Left kidney (tissue), 1 donor: ENCODE measurements at regions not wholly inside any gene's neighbourhood (a gene's known extent, or its start where the extent isn't known, plus 50 kb on each side); places are given as distances from the start of the nearest gene placed in this dataset.

ENCODE experiments used
- DNase-seq: peaks from one replicate; pipeline ENCODE4 v3.0.0-alpha.2; 2013

DNA sequence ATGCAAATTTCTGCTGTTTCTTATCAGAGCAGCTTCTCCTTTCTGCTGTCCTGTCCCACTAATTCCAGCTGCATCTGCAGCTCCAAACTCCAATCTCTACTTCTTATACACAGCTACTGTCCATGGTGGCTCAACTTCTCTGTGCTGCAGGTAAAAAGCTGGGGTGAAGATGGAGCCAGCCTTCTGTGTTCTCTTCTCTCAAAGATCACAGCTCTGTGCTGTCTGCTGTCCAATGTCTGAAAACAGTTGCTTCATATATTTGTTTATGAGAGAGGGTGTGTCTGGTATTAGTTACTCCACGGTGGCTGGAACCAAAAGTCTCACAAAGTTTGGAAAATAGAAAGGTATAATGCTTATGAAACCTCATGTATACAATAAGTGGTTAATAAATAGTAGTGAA is 445.8 kb upstream of the TBX3 start:
- no peak for DNase-seq

DNA sequence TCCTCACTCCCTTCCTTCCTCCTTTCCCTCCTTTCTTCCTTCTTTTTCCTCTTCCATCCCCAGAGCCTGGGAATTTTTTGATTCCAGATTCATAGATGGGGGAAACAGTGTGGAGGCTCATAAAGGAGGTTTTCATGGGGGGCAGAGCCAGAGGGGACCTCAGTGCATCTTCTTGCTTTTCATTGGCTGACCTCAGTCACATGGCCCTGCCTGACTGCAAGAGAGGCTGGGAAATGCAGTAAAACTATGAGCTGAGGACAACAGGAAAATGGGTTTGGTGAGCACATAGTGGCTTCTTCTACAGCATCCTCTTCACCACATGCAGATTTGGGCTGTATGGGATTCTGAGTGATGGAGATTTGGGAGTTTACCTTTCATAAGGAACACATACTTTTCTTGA is 437.1 kb upstream of the TBX3 start:
- no peak for DNase-seq

DNA sequence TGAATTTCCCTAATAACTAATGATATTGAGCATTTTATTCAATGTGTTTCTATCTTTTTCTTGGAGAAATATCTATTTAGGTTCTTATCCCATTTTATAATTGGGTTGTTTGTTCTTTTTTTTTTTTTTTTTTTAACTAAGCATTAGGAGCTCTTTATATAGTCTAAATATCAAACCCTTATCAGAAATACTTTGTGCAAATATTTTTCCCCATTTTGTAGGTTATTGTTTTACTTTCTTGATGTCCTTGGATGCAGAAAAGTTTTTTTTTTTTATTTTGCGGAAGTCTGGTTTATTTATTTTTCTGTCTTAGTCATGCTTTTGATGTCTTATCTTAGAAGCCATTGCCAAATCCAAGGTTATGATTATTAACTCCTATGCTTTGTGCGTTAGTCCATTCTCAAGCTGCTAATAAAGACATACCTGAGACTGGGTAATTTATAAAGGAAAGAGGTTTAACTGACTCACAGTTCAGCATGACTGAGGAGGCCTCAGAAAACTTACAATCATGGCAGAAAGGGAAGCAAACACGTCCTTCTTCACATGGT is 434.3 kb upstream of the TBX3 start:
- DNase-seq, result no peak

DNA sequence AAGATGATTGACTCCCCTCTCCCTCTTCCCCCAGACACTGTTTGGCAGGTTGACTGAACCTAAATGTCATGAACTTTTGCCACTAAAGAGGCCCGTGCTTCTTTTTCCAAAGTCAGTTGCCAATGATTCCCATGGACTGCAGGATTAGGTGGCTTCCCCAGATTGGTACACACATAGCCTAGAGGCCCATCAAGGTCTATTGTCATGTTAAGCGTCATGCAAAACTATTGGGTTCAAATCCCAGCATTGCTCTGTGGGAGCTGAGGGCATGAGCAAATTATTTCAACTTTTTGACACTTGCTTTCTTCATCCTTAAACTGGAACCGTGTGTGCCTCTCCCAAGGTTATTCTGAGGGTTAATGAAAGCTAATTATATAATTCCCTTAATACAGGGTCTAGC is 430.2 kb upstream of the TBX3 start:
- no peak for DNase-seq

DNA sequence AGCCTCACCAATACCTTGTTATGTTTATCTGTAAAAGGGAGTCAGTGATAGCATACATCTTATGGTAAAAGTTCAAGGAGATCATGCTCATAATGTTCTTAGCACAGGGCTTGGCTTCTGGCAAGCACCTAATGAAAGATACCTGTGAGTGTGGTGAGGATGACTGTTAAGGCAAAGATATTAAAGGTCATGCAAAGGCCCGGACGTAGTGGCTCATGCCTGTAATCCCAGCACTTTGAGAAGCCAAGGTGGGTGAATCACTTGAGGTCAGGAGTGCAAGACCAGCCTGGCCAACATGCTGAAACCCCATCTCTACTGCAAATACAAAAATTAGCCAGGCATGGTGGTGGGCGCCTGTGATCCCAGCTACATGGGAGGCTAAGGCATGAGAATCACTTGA is 425.9 kb upstream of the TBX3 start:
- DNase-seq, result no peak

DNA sequence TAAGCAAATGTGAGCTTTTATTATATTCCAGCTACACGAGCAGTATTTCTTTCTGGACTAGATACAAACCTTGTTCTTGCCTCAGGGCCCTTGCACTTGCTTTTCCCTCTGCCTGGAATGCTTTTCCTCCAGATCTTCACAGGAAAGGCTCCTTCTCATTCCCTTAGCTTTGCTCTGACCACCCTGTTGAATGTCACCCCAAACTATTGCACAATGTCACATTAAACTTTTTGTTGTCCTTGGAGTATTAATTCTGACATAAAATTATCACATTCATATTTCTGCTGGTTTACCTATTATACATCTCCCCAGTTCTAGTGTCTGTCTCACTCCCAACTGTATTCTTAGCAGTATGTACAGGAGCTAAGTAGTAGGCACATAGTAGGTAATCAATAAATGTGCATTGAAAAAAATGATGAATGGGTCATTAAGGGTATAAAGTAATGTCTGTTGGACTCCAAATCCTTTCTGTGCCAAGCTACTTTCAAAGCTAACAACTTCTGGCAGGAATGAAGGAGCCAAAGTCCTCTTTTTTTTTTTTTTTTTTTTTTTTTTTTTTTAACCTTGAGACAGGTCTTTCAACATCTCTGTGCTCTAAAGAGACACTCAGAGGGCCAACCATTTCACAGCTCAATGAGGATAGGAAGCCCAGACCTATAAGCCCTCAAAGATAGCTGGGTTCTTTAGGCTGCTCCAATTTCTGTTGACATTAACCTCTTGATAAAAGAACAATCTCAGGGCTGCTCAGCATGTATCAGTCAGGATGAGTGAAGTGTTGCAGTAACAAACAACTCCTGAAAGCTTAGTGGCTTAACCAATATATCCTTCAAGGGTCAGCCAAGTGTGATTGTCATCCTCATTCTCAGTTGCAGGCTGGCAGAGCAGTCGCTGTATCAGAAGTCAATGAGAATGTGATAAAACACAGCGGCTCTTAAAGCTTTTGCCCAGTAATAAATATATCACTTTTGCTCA is 424.4 kb upstream of the TBX3 start:
- DNase-seq, result no peak

DNA sequence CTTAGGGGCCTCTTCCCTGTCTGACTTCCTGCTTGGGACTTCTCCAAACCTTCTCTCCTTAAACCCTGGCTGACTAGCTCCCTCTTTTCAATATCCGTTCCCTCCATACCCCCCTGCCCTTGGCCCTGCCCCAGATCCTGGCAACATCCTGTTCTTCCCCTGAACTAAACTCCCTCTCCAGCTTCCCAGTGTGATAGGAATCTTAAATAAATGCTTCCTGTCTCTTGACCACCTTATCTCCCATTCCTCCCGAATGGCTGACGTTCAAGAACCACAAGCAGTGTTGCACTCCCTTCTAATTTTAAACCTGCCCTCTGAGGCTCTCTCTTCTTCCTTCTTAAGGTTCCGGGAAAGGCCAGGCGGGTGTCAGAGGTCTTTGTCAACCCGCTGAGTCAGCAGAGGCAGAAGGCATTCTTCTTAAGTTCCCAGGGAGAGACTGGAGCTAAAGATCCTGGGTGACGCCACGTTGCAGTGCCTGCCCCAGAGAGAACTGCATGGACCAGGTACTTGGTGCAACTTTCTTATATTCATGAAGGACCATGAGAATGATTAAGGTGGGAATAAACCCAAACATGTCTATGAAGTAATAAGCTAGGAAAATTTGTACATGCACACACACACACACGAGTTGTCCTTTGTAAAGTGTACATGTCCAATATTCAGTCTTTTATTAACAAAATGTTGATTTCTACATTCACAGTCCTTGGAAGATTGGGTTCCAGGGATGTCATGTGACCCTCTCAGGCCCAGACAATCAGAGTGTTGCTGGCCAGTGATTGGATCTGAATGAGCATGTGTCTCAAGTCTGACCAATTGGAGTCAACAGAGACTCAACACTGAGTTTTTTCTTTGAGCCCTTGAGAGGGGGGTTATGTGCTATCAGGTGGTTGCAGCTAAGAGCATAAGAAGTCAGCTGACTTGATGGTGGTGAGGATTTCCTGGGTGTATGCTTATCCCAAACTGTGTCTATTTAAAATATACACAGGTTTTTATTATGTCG is 420.2 kb upstream of the TBX3 start:
- no peak for DNase-seq

DNA sequence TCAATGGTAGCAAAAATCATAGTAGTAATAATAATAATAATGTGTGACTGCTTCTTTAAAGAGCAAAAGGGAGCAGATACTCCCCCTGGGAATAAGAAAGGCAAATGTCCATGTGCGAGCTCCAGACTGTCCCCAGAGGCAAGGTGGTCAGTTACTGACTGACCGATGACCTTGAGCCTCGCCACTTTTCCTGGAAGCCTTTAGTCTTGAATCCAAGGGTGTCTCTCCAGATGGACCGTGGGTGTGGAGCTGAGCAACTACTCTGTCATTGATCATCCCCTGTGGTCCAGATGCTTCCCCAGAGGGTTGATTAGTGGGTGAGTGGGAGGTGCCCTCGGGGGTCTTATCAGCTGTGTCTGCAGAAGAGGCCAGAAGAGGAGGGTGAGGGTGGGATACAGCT is 418.5 kb upstream of the TBX3 start:
- no peak for DNase-seq

DNA sequence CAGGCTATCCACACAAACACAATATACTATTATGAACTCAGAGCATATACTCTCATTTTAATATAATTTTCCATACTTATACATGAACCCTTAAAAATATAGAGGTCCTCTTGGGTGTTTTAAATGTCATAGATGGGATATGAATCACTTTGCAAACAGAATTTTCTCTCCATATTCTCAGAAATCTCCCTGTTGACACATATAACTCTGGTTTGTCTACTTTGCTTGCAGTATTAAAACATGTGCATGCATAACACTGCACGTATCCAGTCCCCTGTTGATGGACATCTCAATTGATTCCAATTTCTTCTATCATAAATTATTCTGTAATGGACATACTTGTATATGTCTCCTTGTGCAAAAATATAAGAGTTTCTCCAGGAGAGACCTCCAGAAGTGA is 417.5 kb upstream of the TBX3 start:
- DNase-seq, result no peak

DNA sequence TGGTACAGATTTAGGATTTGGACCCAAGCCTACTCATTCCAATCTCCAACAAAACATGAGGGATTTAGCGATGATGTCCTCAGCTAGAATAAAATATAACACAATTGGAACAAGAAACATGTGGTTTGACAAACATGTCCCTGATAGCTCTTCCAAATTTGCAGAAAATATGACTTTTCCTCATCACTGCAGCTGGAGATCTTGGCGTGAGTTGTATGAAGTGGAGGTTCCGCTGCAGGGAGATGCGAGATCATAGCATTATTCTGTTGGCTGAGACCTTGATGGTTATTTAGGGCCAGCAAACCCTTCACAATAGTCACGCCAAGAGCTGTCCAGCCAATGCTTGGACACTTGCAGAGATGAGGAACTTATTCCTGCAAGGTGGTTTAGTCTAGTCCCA is 413.4 kb upstream of the TBX3 start:
- DNase-seq, result no peak

DNA sequence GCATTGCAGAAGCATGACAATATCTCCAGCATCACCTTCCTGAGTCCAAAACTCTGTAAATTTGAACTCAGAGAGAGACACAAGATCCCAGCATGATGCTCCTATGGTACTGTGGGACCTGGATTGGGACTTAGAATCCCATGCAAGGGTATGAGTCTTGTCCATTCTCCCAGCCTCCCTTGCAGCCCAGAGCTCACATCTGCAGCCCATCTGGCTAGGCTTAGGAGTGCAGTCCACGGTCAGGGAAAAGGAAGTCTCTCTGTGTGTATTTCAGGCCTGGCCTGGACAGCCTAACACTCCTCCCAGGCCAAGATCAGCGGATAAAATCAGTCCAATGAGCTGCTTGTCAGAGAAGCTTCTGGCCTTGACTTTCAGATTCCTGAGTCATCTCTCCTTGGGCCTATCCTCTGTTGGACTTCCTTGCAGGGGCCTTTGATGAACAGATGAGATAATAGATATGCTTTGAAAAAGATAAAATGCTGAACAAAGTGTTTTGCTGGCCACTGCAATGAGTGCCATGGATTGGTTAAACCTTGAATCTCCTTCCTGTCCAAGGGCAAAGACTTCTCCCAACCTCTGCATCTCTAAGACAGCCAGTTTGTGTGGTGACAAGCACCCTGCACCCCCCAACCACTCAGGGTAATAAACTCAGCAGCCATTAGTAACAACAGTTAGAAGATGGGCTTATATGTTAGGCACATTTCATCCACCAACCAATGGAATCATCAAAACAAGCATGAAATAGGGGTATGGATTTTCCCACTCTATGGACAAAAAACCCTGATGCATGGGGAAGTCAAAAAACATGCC is 412.8 kb upstream of the TBX3 start:
- no peak for DNase-seq

DNA sequence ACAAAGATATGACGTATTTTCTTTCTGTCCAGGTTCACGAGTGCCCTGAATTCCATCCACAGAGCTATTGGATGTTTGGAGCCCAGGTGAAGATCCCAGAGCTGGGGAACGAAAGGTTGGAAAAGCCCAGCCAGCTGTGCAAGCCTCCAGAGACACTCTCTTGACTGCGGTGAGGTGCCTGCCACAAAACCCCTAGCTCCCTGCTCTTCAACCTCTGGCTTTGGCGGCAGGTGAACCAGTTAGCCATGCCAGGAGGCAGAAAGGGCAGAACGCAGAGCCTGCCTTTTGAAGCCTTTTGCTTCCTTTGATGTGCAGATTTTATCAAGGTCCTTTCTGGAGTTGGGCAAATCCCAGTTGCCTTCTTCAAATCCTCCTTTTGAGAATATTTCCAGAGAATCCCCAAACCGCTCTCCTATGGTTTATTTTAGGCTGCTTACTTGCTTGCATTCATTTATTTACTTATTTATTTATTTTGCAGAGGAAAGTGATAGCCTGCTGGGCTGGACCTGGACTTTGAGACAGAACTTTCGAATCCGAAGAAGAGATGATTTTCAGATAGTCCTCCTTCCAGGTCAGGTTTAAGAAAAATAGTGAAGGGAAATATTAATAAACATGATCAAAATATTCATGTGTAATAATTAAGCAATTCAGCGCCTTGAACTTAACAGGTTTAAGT is 411.2 kb upstream of the TBX3 start:
- DNase-seq, result no peak

DNA sequence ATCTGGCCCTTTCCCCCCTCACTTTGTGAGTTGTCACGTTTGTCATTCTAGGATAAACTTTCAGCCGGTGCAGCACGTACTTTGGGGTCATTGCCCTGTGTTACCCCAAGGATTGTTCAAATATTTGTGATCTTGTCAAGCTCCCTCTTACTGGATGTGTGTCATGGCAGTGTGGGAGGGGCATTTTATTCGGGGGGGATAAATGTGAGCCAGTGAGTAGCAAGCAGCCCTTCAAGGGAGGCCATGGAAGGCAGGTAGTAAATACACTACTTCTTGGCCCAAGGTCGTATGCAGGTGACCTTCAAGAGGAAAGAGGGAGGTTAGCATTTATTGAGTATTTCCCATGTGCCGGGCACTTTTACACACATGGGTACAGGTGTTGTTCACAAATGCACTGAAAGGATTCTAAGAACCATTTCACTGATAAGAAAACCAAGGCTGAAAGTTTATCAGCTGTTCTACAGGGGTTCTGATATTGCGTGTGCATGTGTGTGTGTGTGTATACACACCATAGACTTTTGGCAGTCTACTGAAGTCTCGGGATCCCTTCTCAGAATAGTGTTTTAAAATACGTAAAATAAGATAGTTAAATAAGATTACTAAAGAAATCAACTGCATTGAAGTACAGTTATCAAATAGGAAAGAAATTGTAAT is 410.3 kb upstream of the TBX3 start:
- DNase-seq, result no peak

DNA sequence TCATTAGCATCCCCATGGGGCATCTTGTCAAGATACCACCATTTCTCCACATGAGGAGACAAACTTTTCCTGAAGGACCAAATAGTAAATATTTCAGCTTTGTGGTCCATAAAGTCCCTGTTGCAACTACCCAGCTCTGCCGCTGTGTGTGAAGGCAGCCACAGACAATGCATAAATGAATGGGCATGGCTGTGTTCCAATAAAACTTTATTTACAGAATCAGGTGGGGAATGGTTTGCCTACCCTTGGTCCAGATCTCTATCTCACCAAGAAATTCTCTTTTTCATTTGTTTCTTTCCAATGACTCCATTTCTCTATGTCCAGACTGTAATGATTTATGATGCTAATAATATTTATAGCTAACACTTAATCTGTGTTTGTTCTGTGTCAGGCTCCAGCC is 409.3 kb upstream of the TBX3 start:
- no peak for DNase-seq

DNA sequence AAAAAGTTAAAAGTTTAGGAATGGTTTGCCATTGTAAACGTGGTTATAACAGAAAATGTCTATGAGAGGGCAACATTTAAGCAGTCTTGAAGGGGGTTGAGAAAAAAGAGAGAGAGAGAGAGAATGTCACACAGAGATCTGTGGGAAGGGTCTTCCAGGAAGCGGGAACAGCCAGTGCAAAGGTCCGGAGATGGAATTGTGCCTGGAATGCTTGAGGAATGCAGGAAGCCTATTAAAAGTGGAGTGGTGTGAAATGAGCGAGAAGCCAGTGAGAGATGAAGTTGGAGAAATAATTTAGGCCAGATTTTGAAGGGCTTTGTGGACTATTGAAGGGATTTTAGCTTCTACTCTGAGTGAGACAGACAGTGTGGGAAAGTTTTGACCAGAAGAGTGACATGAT is 406.8 kb upstream of the TBX3 start:
- DNase-seq, result no peak

DNA sequence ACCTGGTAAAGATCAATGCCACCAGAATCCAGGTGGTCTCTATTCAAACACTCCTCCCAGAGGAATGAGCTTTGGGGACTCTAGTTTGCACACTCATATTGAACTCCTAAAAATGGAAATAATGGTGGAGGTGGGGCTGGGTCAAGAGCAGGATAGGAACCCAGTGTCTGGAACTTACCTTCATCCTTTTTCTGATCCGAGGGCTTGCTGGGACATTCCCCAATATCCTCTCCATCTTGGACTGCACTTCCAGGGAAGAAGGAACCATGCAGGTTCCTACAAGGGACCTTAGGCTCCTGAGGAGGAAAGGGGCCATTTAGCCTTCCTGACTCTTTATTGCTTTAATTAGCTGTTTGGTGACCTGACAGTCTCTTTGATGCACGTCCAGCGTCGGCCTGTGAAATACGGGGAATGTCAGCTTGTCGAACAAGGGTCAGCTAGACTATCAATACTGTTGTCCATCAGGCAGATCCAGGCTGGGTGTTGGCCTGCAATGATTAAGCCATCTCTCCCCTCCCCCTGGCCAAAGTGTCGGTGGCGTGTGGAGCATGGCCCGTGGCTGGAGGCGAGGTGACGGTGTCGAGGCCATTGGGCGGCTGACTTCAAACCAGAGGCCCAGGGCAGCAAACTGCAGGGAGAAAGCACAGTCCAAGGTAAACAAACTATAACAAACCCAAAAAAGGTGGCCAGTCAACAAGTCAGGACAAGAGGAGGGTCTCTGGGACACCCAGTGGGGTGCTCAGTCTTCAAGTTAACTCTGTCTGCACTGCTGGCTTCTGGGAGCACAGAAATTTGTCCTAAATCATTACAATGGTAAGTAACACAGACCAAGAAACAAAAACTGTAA is 405.2 kb upstream of the TBX3 start:
- DNase-seq, result no peak

DNA sequence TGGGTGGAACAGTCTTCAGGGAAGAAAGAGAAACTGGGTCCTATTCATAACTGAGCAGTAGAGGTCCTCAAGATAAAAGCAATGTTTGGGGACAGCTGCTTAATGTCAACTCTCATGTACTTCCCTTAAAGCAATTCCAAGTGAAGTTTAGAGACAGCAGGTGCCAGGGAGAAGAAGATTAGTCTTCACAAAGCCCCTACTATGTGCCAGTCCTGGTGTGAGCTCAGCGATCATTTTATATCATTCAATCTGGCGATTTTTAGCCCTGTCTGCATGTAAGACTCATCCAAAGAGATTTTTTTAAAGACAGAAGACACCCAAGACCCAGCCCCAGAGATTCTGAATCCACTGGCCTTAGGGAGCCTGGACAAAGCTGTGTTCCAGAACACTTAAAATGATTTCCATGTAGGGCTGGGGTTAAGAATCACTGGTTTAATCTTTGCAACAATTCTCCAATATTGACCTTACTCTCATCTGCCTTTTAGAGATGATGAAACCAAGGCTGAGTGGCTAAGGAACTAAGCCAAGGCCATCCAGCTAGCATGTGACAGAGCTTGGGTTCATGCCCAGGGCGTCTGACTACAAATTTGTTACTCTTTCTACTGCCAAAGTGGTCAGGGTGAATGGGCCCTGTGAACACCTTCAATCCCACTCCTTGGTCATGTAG is 404.5 kb upstream of the TBX3 start:
- DNase-seq, result no peak

DNA sequence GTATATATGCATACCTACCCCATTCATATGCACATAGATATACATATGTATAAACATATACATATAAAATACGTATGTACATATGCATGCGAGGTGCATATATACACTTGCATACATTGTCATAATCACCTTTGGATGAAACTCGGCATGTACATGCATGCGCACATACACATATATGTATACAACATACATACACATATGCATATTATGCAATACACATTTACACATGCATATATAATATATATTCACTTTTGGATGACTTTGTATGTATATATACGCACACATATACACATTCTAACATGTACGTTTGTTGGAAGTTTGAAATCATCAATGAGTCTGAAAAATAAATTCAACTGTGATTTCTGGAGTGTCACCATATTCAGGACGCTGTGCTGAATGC is 401.6 kb upstream of the TBX3 start:
- no peak for DNase-seq

DNA sequence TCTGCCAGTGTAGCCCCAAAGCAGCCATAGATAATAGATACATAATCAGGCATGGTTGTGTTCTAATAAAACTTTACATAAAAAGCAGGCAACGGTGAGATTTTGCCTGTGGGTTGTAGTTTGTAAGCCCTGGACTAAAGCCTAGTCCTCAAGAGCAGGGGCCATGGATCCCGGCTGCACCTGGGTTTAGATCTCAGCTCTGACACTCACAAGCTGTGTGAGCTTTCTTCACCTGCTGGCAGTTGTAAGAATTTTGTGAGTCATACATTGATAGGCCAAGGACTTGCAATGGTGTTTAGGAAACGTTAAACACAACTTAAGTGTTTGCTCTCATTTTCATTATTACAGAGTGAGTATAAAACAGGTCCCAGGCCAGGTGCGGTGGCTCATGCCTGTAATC is 395.8 kb upstream of the TBX3 start:
- DNase-seq, result no peak
